ENCODE measurements at regions not wholly inside any gene's neighbourhood (a gene's known extent, or its start where the extent isn't known, plus 50 kb on each side); places are given as distances from the start of the nearest gene placed in this dataset.

- Histone ChIP-seq H3K4me3 (no peak overlapping the region), H3K4me1 (ENCODE audit: low read depth) (no peaks in the 10 kb centered on the region), H3K36me3 (ENCODE audit: low read depth) (no peaks in the 10 kb centered on the region), H3K9me3 (no peaks in the 10 kb centered on the region)
- DNase-seq (no peak), ATAC-seq (no peak)
- intact Hi-C loops (cut with DNase I, micrococcal nuclease), result no loop called here
- TF ChIP-seq CTCF (IDR thresholded peaks at IDR 0.05), result no peak
Observed at GRCh38 chr2:15081356-15081755, 448.8 kb downstream of the LRATD1 start.

- H3K4me3 ChIP-seq, result no peak overlapping the region
- DNase-seq (no peak), ATAC-seq (no peak)
- no peak for TF ChIP-seq CTCF (IDR thresholded peaks at IDR 0.05)
- intact Hi-C loops (cut with DNase I, micrococcal nuclease), result no loop called here
- no peaks in the 10 kb centered on the region for H3K4me1 ChIP-seq (ENCODE audit: low read depth)
- no peaks in the 10 kb centered on the region for H3K9me3 ChIP-seq
- no peaks in the 10 kb centered on the region for H3K36me3 ChIP-seq (ENCODE audit: low read depth)
Observed at GRCh38 chr2:15082105-15083058, 449.9 kb downstream of the LRATD1 start.

GRCh38 chr2:15084826-15085489 lies 452.4 kb downstream of the LRATD1 start:
- no peaks in the 10 kb centered on the region for H3K4me1 ChIP-seq (ENCODE audit: low read depth)
- intact Hi-C loops (cut with DNase I, micrococcal nuclease), result no loop called here
- no peak for DNase-seq
- no peak overlapping the region for H3K4me3 ChIP-seq
- no peak for TF ChIP-seq CTCF (IDR thresholded peaks at IDR 0.05)
- H3K9me3 ChIP-seq, result no peaks in the 10 kb centered on the region
- no peaks in the 10 kb centered on the region for H3K36me3 ChIP-seq (ENCODE audit: low read depth)
- no peak for ATAC-seq

- DNase-seq, result no peak
- no peak for TF ChIP-seq CTCF (IDR thresholded peaks at IDR 0.05)
- H3K9me3 ChIP-seq, result no peaks in the 10 kb centered on the region
- H3K4me3 ChIP-seq, result no peak overlapping the region
- H3K36me3 ChIP-seq (ENCODE audit: low read depth), result no peaks in the 10 kb centered on the region
- H3K4me1 ChIP-seq (ENCODE audit: low read depth), result no peaks in the 10 kb centered on the region
- no peak for ATAC-seq
- intact Hi-C loops (cut with DNase I, micrococcal nuclease), result no loop called here
Observed at GRCh38 chr2:15092181-15092580, 459.7 kb downstream of the LRATD1 start.

GRCh38 chr2:15092691-15093090 lies 460.2 kb downstream of the LRATD1 start:
- DNase-seq, result no peak
- Histone ChIP-seq H3K4me1 (ENCODE audit: low read depth) (no peaks in the 10 kb centered on the region), H3K4me3 (no peak overlapping the region), H3K36me3 (ENCODE audit: low read depth) (no peaks in the 10 kb centered on the region), H3K9me3 (no peaks in the 10 kb centered on the region)
- TF ChIP-seq CTCF (IDR thresholded peaks at IDR 0.05), result no peak
- ATAC-seq, result no peak
- intact Hi-C loops (cut with DNase I, micrococcal nuclease), result no loop called here

Measured in mucosa of descending colon (tissue), 3 donors.